ENCODE measurements at regions not wholly inside any gene's neighbourhood (a gene's known extent, or its start where the extent isn't known, plus 50 kb on each side); places are given as distances from the start of the nearest gene placed in this dataset.
"Not testable (repeated sequence)": the region's sequence is repeated elsewhere in the genome, so short reads cannot be mapped to it uniquely, and the experiment has no call there.

- peaks cover 34% of the 10 kb centered on the region for H3K27me3 ChIP-seq (ENCODE audit: insufficient read depth, low read length, poor library complexity)
Observed at GRCh38 chr3:193968380-193968974, 167.5 kb upstream of the HES1 start.

GRCh38 chr3:193970131-193970772, 165.7 kb upstream of the HES1 start:
- H3K4me1 ChIP-seq (ENCODE audit: insufficient read depth, low read length); H3K9ac ChIP-seq (ENCODE audit: low read depth, low read length); H3K36me3 ChIP-seq (ENCODE audit: insufficient read depth, low read length); H3K4me3 ChIP-seq (ENCODE audit: low read depth in 1 of 2, low read length in 2 of 2); H3K79me2 ChIP-seq (ENCODE audit: insufficient read depth, low read length); H2AFZ ChIP-seq (ENCODE audit: low read depth, low read length); H3K4me2 ChIP-seq (ENCODE audit: insufficient read depth, low read length); H4K20me1 ChIP-seq (ENCODE audit: insufficient read depth, low read length); H3K9me3 ChIP-seq (ENCODE audit: insufficient read depth, low read length, severe bottlenecking); H3K27ac ChIP-seq (ENCODE audit: low read length): not testable (repeated sequence)
- peak; percentile 53 for DNase-seq
- TF ChIP-seq CTCF (IDR thresholded peaks at IDR 0.05; ENCODE audit: borderline replicate concordance, extremely low read depth, low read length, poor library complexity, severe bottlenecking), result peak; percentile 65
- peaks cover 25% of the 10 kb centered on the region for H3K27me3 ChIP-seq (ENCODE audit: insufficient read depth, low read length, poor library complexity)
- ATAC-seq (ENCODE audit: insufficient read depth, low read depth), result peak; percentile 91

More at GRCh38 chr3:193968380-193968974, 167.5 kb upstream of the HES1 start:
- no peak overlapping the region for H2AFZ ChIP-seq (ENCODE audit: low read depth, low read length)
- H4K20me1 ChIP-seq (ENCODE audit: insufficient read depth, low read length), result no peaks in the 10 kb centered on the region
- H3K4me3 ChIP-seq (ENCODE audit: low read depth in 1 of 2, low read length in 2 of 2), result no peak overlapping the region
- H3K4me2 ChIP-seq (ENCODE audit: insufficient read depth, low read length), result no peak overlapping the region
- no peaks in the 10 kb centered on the region for H3K4me1 ChIP-seq (ENCODE audit: insufficient read depth, low read length)
- H3K9me3 ChIP-seq (ENCODE audit: insufficient read depth, low read length, severe bottlenecking), result no peaks in the 10 kb centered on the region
- TF ChIP-seq CTCF (IDR thresholded peaks at IDR 0.05; ENCODE audit: borderline replicate concordance, extremely low read depth, low read length, poor library complexity, severe bottlenecking), result no peak
- TF ChIP-seq EZH2 (IDR thresholded peaks at IDR 0.05; ENCODE audit: borderline replicate concordance, low read depth, low read length, severe bottlenecking), result no peak
- H3K9ac ChIP-seq (ENCODE audit: low read depth, low read length), result no peak overlapping the region
- no peaks in the 10 kb centered on the region for H3K36me3 ChIP-seq (ENCODE audit: insufficient read depth, low read length)
- DNase-seq (no peak), ATAC-seq (ENCODE audit: insufficient read depth, low read depth) (no peak)
- no peaks in the 10 kb centered on the region for H3K79me2 ChIP-seq (ENCODE audit: insufficient read depth, low read length)
- H3K27ac ChIP-seq (ENCODE audit: low read length), result no peak overlapping the region

- DNase-seq (no peak), ATAC-seq (ENCODE audit: insufficient read depth, low read depth) (no peak)
- TF ChIP-seq EZH2 (IDR thresholded peaks at IDR 0.05; ENCODE audit: borderline replicate concordance, low read depth, low read length, severe bottlenecking), result no peak
- TF ChIP-seq CTCF (IDR thresholded peaks at IDR 0.05; ENCODE audit: borderline replicate concordance, extremely low read depth, low read length, poor library complexity, severe bottlenecking), result no peak
- H3K9ac ChIP-seq (ENCODE audit: low read depth, low read length), result no peak overlapping the region
- H3K27ac ChIP-seq (ENCODE audit: low read length), result no peak overlapping the region
- no peaks in the 10 kb centered on the region for H3K9me3 ChIP-seq (ENCODE audit: insufficient read depth, low read length, severe bottlenecking)
- H3K4me1 ChIP-seq (ENCODE audit: insufficient read depth, low read length), result no peaks in the 10 kb centered on the region
- H3K27me3 ChIP-seq (ENCODE audit: insufficient read depth, low read length, poor library complexity), result peaks cover 22% of the 10 kb centered on the region
- H4K20me1 ChIP-seq (ENCODE audit: insufficient read depth, low read length), result no peaks in the 10 kb centered on the region
- no peaks in the 10 kb centered on the region for H3K79me2 ChIP-seq (ENCODE audit: insufficient read depth, low read length)
- H3K36me3 ChIP-seq (ENCODE audit: insufficient read depth, low read length), result no peaks in the 10 kb centered on the region
- H3K4me2 ChIP-seq (ENCODE audit: insufficient read depth, low read length), result no peak overlapping the region
- no peak overlapping the region for H2AFZ ChIP-seq (ENCODE audit: low read depth, low read length)
- H3K4me3 ChIP-seq (ENCODE audit: low read depth in 1 of 2, low read length in 2 of 2), result no peak overlapping the region
Observed at GRCh38 chr3:193970773-193971206, 165.2 kb upstream of the HES1 start.
